HepG2 (cell line): ENCODE measurements at regions not wholly inside any gene's neighbourhood (a gene's known extent, or its start where the extent isn't known, plus 50 kb on each side); places are given as distances from the start of the nearest gene placed in this dataset.

Experiments used
- ATAC-seq: fragments of 200-7000 bp; cut with Tn5 transposase; 3 replicates; pipeline ENCODE4 v1.9.1; 2020; ENCODE audit warnings: mild to moderate bottlenecking, moderate library complexity
- BruUV-seq: library from RNA; stranded (reverse); fragments of 400-500 nt; replicated peaks from 2 replicates; lab custom pipeline; 2021; lab: Mats Ljungman, UMichigan
- CTCF ChIA-PET: fragments of 300-600 bp; formaldehyde crosslinking; extraction: SDS; loops from one replicate; lab custom pipeline; 2021; ENCODE audit warnings: low total read pairs, inconsistent platforms, low intra/inter-chr PET ratio; lab: Yijun Ruan, JAX
- POLR2A ChIA-PET: fragments of 350-600 bp; sonication (Branson Sonifier 250); formaldehyde crosslinking; loops from one replicate; lab custom pipeline; 2020; ENCODE audit warnings: antibody characterized with exemption, inconsistent platforms; lab: Yijun Ruan, JAX
- DNase-seq: peaks from one replicate; pipeline ENCODE4 v3.0.0-alpha.2; 2015; ENCODE audit warnings: low spot score
- FAIRE-seq: peaks from 3 replicates; lab custom pipeline; 2011; peaks lifted over from hg19 to GRCh38; lab: Jason Lieb, UNC
- H2AFZ ChIP-seq: one replicate; pipeline ENCODE4 v1.6.1; 2011; ENCODE audit warnings: low read length, inconsistent platforms
- H3K27ac ChIP-seq: fragments of 300-600 bp; 3 replicates; pipeline ENCODE4 v1.8.0; 2011; ENCODE audit warnings: mixed run types, mild to moderate bottlenecking, mixed read lengths, low read length, inconsistent platforms; ENCODE audit not compliant: insufficient read depth; ENCODE audit errors: extremely low read length
- H3K27me3 ChIP-seq, 2 experiments: fragments of 200-600 bp in 1 of 2; 2 replicates in 1 of 2; 3 replicates in 1 of 2; pipeline versions ENCODE4 v1.6.0 to v1.8.0; 2011; ENCODE audit warnings: low read length in 2 of 2, mild to moderate bottlenecking in 2 of 2, moderate library complexity in 2 of 2, inconsistent platforms in 1 of 2; ENCODE audit not compliant: insufficient read depth in 2 of 2, control insufficient read depth in 1 of 2
- H3K36me3 ChIP-seq, 2 experiments: fragments of 200-600 bp in 1 of 2; replicated peaks in 1 of 2; 2 replicates in 1 of 2; 3 replicates in 1 of 2; pipeline versions ENCODE4 v1.5.1 to v1.8.0; 2011; ENCODE audit warnings: low read length in 2 of 2, inconsistent platforms in 1 of 2; ENCODE audit not compliant: insufficient read depth in 2 of 2, control insufficient read depth in 1 of 2
- H3K4me1 ChIP-seq: 2 replicates; pipeline ENCODE4 v1.5.1; 2012; ENCODE audit warnings: low read length, inconsistent platforms; ENCODE audit not compliant: insufficient read depth
- H3K4me2 ChIP-seq: 2 replicates; pipeline ENCODE4 v1.6.0; 2011; ENCODE audit warnings: low read depth, low read length, inconsistent platforms
- H3K4me3 ChIP-seq, 3 experiments: fragments of 200-600 bp in 1 of 3; sonication (generic), shearing (Covaris generic) in 1 of 3; replicated peaks in 1 of 3; 2 replicates each; pipeline ENCODE4 v1.5.1; 2011 to 2016; ENCODE audit warnings: low read length in 3 of 3, inconsistent platforms in 2 of 3, low read depth in 2 of 3, mild to moderate bottlenecking in 2 of 3, control low read depth in 1 of 3, mixed read lengths in 1 of 3; ENCODE audit not compliant: insufficient read depth in 1 of 3
- H3K79me2 ChIP-seq: one replicate; pipeline ENCODE4 v1.6.1; 2011; ENCODE audit warnings: low read length, inconsistent platforms; ENCODE audit not compliant: insufficient read depth
- H3K9ac ChIP-seq: 2 replicates; pipeline ENCODE4 v1.6.0; 2011; ENCODE audit warnings: mild to moderate bottlenecking, low read depth, low read length, inconsistent platforms; ENCODE audit not compliant: insufficient read depth
- H3K9me3 ChIP-seq: 2 replicates; pipeline ENCODE4 v1.5.1; 2012; ENCODE audit warnings: mild to moderate bottlenecking, low read length
- H4K20me1 ChIP-seq: 2 replicates; pipeline ENCODE4 v1.6.0; 2011; ENCODE audit warnings: inconsistent platforms, mild to moderate bottlenecking, low read length, moderate library complexity; ENCODE audit not compliant: insufficient read depth
- FOSL2 ChIP-seq: sonication (generic); formaldehyde crosslinking; IDR thresholded peaks from 2 replicates; pipeline ENCODE4 v1.4.0; 2020; ENCODE audit warnings: missing genetic modification reagents
- MAFF ChIP-seq: IDR thresholded peaks from 2 replicates; pipeline ENCODE4 v1.6.1; 2011; ENCODE audit warnings: low read depth, low read length, improper control_type of control experiment
- MAFK ChIP-seq, 2 experiments: IDR thresholded peaks in 1 of 2; conservative IDR thresholded peaks in 1 of 2; 2 replicates each; pipeline ENCODE4 v1.6.1; 2011; ENCODE audit warnings: improper control_type of control experiment in 2 of 2, low read length in 2 of 2
- MBD4 ChIP-seq: IDR thresholded peaks from 2 replicates; pipeline ENCODE4 v1.6.1; 2012; ENCODE audit warnings: low read length, inconsistent platforms, borderline replicate concordance
- YY1 ChIP-seq: IDR thresholded peaks from 2 replicates; pipeline ENCODE4 v1.6.1; 2011; ENCODE audit warnings: low read length, low read depth, moderate library complexity, mild to moderate bottlenecking; ENCODE audit not compliant: insufficient read depth, insufficient replicate concordance
- ZFP90 ChIP-seq: sonication (generic); formaldehyde crosslinking; IDR thresholded peaks from 2 replicates; pipeline ENCODE4 v1.8.0; 2022; ENCODE audit warnings: missing genetic modification reagents, mild to moderate bottlenecking, inconsistent platforms, borderline replicate concordance
- WGBS: methylation state at CpG from one replicate; pipeline ENCODE4 v1.1.6; 2017; ENCODE audit warnings: low lambda C conversion rate; 5-methylcytosine and 5-hydroxymethylcytosine counted together
- in situ Hi-C: cut with HindIII; loops from 2 replicates; pipeline ENCODE4 v1.10.0; 2017; ENCODE audit warnings: low pct_unique_long_range_greater_than_20kb; ENCODE audit not compliant: extremely low pct_ligation_motif_present
- intact Hi-C: fragments of 100-400 bp; cut with micrococcal nuclease; formaldehyde crosslinking; loops from one replicate; pipeline ENCODE4 v1.10.0; 2022; ENCODE audit not compliant: unreplicated experiment
- TF ChIP-seq, protein P1 (sequence below), 2 experiments: IDR thresholded peaks; 2 replicates each; pipeline ENCODE4 v1.6.1; 2011 to 2012; ENCODE audit warnings: low read length in 2 of 2, borderline replicate concordance in 1 of 2, low read depth in 1 of 2, mild to moderate bottlenecking in 1 of 2, moderate library complexity in 1 of 2
- TF ChIP-seq, protein P2 (sequence below): sonication (generic); formaldehyde crosslinking; IDR thresholded peaks from 2 replicates; pipeline ENCODE4 v1.4.0; 2020; ENCODE audit warnings: missing genetic modification reagents, borderline replicate concordance
- TF ChIP-seq, protein P3 (sequence below): sonication (generic); formaldehyde crosslinking; conservative IDR thresholded peaks from 2 replicates; pipeline ENCODE4 v1.4.0; 2020; ENCODE audit warnings: missing genetic modification reagents

DNA sequence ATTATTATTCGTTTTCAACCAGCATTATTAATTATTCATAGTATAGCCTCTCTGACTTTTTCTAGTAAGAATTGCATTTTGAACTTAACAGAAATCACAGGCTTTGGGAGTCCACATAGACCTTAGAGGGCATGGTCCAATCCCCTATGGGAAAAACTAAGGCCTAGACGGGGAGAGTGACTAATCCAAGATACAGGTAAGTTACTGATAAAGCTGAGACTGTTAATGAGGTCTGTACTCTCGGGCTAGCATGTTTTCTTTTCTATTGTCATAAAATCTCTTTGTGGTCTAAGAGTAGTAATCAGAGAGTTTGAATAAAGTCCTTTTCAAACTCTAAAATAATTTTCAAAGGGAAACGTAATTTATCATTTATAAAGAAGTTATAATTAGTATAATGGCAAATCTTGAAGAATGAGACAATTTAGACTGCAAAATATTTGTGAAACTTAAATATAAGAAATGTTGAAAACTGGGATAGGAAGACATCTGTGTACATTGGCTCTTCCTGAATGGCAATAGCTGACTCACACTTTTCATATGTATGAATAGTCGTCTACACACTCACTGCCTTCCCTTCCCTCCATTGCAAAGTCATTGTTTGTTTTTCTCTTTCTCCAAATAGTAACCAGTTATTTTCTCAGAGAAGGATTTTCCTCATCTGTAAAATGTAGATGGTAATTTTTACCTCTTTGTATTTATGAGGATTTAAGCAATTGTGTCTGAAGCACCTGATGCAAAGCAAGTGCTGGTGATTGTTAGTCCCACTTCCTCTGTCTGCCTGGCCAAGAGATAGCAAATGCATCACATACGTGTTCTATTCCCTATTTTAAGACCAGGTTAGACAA, 207.9 kb upstream of the CD180 start:
- in situ Hi-C loops (no loop called here), intact Hi-C loops (no loop called here)
- CTCF ChIA-PET, result no interaction called here
- Histone ChIP-seq H3K4me2 (no peak overlapping the region), H3K9me3 (no peaks in the 10 kb centered on the region), H3K36me3 (no peaks in the 10 kb centered on the region), H3K4me1 (no peaks in the 10 kb centered on the region), H3K79me2 (no peaks in the 10 kb centered on the region), H3K4me3 (no peak overlapping the region), H3K27me3 (no peaks in the 10 kb centered on the region), H3K27ac (no peak overlapping the region), H4K20me1 (no peaks in the 10 kb centered on the region), H2AFZ (no peak overlapping the region), H3K9ac (no peak overlapping the region)
- POLR2A ChIA-PET, result no interaction called here
- FAIRE-seq, result no peak
- no peak for TF ChIP-seq YY1
- TF ChIP-seq MBD4, result no peak
- TF ChIP-seq, protein P1, sequence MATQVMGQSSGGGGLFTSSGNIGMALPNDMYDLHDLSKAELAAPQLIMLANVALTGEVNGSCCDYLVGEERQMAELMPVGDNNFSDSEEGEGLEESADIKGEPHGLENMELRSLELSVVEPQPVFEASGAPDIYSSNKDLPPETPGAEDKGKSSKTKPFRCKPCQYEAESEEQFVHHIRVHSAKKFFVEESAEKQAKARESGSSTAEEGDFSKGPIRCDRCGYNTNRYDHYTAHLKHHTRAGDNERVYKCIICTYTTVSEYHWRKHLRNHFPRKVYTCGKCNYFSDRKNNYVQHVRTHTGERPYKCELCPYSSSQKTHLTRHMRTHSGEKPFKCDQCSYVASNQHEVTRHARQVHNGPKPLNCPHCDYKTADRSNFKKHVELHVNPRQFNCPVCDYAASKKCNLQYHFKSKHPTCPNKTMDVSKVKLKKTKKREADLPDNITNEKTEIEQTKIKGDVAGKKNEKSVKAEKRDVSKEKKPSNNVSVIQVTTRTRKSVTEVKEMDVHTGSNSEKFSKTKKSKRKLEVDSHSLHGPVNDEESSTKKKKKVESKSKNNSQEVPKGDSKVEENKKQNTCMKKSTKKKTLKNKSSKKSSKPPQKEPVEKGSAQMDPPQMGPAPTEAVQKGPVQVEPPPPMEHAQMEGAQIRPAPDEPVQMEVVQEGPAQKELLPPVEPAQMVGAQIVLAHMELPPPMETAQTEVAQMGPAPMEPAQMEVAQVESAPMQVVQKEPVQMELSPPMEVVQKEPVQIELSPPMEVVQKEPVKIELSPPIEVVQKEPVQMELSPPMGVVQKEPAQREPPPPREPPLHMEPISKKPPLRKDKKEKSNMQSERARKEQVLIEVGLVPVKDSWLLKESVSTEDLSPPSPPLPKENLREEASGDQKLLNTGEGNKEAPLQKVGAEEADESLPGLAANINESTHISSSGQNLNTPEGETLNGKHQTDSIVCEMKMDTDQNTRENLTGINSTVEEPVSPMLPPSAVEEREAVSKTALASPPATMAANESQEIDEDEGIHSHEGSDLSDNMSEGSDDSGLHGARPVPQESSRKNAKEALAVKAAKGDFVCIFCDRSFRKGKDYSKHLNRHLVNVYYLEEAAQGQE (IDR thresholded peaks at IDR 0.05; ENCODE audit: borderline replicate concordance in 1 of 2, low read depth in 1 of 2, low read length in 2 of 2), result no peak
- no peak for TF ChIP-seq ZFP90 (CRISPR knock-in tag)
- peak in 1 of 2 experiments; percentile 17; a peak in 1 of 4 replicates for TF ChIP-seq MAFK (conservative IDR thresholded peaks at IDR 0.05 in 1 of 2, IDR thresholded peaks at IDR 0.05 in 1 of 2; ENCODE audit: low read length in 2 of 2)
- peak; percentile 20; the same call in 1 of the 2 replicates for TF ChIP-seq MAFF
- TF ChIP-seq, protein P2, sequence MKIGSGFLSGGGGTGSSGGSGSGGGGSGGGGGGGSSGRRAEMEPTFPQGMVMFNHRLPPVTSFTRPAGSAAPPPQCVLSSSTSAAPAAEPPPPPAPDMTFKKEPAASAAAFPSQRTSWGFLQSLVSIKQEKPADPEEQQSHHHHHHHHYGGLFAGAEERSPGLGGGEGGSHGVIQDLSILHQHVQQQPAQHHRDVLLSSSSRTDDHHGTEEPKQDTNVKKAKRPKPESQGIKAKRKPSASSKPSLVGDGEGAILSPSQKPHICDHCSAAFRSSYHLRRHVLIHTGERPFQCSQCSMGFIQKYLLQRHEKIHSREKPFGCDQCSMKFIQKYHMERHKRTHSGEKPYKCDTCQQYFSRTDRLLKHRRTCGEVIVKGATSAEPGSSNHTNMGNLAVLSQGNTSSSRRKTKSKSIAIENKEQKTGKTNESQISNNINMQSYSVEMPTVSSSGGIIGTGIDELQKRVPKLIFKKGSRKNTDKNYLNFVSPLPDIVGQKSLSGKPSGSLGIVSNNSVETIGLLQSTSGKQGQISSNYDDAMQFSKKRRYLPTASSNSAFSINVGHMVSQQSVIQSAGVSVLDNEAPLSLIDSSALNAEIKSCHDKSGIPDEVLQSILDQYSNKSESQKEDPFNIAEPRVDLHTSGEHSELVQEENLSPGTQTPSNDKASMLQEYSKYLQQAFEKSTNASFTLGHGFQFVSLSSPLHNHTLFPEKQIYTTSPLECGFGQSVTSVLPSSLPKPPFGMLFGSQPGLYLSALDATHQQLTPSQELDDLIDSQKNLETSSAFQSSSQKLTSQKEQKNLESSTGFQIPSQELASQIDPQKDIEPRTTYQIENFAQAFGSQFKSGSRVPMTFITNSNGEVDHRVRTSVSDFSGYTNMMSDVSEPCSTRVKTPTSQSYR (CRISPR knock-in tag), result no peak
- TF ChIP-seq FOSL2 (CRISPR knock-in tag), result 0 out of 2 replicates have a peak, but pooled peaks have one; percentile 15
- TF ChIP-seq, protein P3, sequence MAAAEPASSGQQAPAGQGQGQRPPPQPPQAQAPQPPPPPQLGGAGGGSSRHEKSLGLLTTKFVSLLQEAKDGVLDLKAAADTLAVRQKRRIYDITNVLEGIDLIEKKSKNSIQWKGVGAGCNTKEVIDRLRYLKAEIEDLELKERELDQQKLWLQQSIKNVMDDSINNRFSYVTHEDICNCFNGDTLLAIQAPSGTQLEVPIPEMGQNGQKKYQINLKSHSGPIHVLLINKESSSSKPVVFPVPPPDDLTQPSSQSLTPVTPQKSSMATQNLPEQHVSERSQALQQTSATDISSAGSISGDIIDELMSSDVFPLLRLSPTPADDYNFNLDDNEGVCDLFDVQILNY (CRISPR knock-in tag), result no peak
- WGBS, result 3% methylated on average over 6 of the region's 6 CpGs
- no peak; the same call in 2 of the 3 replicates for ATAC-seq
- peak; percentile 8 for DNase-seq
- no TSS peak for BruUV-seq
